HuH-7.5 (cell line): ENCODE measurements at regions not wholly inside any gene's neighbourhood (a gene's known extent, or its start where the extent isn't known, plus 50 kb on each side); places are given as distances from the start of the nearest gene placed in this dataset.
"Not testable (repeated sequence)": the region's sequence is repeated elsewhere in the genome, so short reads cannot be mapped to it uniquely, and the experiment has no call there.

Source experiments
- DNase-seq: peaks from one replicate; pipeline ENCODE4 v3.0.0; 2011; ENCODE audit warnings: low spot score

DNA sequence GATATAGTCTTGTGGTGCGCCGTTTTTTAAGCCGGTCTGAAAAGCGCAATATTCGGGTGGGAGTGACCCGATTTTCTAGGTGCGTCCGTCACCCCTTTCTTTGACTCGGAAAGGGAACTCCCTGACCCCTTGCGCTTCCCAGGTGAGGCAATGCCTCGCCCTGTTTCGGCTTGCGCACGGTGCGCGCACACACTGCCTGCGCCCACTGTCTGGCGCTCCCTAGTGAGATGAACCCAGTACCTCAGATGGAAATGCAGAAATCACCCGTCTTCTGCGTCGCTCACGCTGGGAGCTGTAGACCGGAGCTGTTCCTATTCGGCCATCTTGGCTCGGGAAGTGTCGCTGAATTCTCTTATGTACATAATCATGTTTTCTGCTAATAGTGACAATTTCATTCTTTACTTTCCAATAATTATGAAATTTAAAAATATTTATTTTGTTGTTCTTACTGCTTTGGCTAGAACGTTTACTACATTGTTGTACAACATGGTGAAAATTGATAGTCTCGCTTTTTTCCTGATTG, 61.2 kb upstream of the MINDY3 start:
- DNase-seq: not testable (repeated sequence)

DNA sequence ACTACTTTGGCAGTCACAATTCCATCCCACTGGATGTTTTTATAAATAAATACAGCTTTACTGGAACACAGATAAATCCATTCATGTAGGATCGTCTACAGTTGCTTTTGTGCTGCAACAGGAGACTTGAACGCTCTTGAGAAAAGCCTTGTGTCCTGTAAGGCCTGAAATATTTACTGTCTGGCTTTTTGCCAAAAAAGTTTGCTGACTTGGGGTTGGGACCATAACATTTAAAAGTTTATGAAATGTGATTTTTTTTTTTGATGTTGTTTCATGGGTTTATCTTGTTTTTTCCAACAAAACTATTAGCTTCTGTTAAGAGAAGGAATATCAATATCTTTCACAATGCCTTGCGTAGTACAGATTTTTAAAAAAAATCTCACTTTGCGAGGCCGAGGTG, 71.1 kb upstream of the MINDY3 start:
- no peak for DNase-seq

DNA sequence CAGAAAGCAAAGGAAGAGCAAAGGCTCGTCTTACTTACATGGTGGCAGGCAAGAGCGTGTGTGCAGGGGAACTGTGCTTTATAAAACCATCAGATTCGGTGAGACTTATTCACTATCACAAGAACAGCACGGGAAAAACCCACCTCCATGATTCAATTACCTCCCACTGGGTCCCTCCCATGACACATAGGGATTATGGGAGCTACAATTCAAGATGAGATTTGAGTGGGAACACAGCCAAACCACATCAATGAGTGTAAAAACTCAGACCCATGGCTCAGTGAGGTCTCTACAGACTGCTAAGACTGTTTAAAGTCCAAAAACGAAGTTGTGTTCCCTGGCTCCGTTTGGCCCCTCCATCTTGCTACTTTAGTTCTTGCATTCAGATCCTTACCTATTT, 79.2 kb upstream of the MINDY3 start:
- not testable (repeated sequence) for DNase-seq

DNA sequence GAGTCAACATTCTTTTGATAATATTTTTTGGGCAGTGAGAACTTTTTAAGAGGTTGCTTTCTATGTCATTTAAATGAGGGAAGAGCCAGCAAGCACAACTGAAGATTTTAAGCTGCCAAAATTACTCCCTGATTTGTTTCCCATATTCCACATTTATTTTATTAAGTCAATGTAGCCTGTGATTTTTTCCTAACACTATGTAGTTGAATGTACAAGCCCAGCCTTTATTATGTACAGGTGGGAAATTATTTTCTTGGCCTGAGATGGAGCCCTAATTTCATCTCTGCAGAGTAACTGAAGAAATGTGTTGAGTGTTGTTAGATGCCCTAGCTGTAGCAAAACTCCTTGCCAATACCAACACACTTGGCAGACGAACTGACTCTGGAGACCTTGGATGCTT, 83.1 kb upstream of the MINDY3 start:
- no peak for DNase-seq

DNA sequence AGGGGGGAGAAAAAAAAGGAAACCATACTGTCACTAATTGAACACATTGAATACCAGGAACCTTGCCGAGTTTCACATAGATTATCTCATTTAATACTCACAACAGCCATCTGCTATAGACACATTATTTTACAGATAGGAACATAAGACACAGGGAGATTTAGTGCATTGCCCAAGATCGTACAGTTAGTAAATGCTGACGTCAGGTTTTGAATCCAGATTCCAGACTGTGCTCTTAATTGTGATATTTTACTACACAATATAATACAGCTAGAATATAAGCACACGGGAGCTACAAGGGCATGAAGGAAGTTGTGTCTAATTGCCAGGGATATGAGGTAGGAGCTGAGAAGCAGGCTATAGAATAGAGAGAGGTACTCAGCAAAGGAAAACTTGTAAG, 93.9 kb upstream of the MINDY3 start:
- DNase-seq: no peak

DNA sequence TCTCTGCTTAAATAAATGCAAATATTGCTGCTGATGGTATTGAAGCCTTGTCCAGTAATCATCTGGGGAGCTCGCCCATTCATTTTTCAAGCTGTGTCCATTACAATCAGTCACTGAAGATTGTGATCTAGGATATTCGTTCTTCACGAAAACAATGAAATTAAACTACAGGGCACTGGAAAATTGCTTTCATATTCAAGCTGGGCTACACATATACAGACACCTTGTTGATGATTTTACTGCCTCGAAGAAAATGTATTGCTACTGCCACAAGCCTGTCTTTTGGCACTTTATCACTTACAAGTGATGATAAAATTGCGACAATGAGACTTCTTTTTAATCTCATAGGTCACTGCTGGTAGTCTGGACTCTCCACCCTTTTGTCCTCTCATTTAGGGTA, 100.0 kb upstream of the MINDY3 start:
- DNase-seq: no peak

DNA sequence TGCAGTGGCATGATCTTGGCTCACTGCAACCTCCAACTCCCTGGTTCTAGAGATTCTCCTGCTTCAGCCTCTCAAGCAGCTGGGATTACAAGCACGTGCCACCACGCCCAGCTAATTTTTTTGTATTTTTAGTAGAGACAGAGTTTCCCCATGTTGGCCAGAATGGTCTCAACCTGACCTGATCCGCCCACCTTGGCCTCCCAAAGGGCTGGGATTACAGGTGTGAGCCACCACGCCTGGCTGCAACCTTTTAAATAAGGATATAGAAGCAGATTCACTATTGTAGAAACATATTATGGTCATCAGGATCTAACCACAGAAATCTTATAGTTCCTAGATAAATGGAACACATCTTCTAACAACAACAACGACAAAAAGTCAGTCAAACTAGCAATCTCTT, 112.4 kb upstream of the MINDY3 start:
- not testable (repeated sequence) for DNase-seq

DNA sequence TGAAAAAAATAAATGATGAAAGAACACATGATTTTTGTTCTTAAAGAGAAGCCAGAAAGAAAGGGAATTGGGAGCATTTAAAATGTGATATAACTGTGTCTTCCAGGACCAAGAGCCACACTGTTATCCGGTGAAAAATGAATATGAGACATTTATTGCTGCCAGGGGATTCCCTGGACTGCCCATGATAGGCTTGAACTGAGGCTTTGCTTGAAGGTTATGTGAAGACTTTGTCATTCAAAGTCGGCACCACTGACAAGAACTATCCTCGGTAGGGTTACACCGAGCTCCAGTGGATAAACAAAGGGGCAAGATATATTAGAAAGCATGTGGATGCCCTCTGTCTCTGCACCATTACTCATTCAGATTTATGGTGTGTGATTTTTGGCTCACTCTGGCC, 125.4 kb upstream of the MINDY3 start:
- DNase-seq: no peak

DNA sequence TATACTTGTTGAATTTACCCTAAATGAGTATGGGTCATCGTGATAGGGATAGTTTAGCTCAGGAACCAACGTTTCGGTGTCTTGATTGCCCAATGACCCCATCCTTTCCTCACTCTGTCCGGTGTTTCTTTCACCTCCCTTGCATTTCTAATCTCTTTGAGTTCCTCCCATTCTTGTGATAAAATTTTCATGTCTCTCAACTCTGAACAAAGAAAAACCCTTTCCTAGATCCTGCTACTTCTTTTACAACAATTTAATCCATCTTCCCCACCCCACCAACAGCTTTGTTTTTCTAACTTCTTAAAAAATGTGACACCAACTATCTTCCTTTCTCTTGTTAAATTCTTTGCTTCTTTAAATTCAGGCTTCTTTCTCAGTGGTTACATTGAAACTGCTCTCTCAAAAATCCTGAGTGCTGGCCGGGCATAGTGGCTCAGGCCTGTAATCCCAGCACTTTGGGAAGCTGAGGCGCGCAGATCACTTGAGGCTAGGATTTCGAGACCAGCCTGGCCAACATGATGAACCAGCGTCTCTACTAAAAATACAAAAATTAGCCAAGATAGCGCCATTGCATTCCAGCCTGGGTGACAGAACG, 130.3 kb upstream of the MINDY3 start:
- DNase-seq: no peak

DNA sequence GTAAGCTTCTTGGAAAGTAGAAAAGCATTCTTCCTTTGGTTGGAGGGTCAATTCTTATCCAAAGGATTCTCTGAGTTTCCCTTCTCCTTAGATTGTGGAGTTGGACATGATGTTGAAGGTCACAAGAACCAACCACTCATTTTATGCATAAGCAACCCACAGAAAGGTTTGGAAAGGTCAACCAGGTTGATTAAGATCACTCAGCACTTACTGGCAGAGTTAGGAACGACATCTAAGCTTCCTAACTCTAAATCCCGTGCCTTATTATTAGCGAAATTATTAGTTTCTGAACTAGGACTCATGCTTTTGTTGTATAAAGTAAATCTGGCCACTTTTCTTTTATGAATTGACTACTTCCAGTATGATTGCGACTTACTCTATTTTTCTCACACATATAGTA, 137.0 kb upstream of the MINDY3 start:
- DNase-seq: no peak

DNA sequence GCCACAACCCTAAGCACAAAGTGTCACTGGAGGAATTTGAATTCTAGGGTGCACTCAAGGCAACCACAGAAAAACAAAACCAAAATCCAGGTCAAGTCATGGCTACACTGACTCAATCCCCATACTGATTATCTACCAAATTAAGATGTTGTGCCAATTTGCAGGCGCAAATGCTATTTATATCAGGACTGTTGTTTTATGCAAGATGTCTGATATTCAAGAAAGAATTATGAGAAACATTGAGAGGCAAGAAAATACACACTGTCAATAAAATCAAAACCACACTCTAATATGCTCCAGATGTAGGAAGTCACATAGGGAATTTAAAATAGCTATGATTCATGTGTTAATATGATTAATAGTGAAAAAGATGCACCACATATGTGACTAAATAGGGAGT, 141.3 kb upstream of the MINDY3 start:
- no peak for DNase-seq

DNA sequence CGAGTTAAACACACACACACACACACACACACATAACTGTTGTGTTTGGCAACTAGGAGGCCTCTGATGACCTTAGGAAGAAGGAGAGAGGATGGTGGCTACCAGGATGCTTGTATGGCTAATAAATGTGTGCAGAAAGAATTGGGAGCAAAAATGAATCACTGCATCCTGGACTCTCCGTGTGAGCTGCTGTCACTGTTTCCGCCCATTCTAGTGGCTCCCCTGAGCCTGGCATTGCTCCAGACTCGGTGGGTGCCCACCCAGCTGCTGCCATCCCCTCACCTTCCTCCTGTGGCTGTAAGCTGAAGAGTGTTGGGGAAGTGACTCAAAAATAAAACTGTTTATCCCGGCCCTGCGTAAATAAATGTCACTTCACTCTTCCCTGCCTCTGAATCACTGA, 149.5 kb upstream of the MINDY3 start:
- DNase-seq: no peak

DNA sequence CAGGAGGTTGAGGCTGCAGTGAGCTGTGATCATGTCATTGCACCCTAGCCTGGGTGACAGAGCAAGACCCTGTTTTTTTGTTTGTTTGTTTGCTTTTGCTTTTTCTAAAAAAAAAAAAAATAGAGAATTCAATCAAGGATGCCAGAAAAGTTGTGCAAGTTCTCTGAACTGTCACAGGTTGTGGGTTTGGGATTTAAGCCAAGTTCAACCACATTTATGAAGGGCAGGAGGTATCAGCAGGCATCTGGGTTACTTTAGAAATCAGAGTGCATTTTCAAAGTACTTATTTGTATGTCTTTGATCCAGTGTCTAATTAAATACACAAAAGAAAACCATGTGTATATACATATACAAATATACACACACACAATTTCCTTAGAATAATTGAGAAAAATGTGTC, 151.2 kb upstream of the MINDY3 start:
- no peak for DNase-seq

DNA sequence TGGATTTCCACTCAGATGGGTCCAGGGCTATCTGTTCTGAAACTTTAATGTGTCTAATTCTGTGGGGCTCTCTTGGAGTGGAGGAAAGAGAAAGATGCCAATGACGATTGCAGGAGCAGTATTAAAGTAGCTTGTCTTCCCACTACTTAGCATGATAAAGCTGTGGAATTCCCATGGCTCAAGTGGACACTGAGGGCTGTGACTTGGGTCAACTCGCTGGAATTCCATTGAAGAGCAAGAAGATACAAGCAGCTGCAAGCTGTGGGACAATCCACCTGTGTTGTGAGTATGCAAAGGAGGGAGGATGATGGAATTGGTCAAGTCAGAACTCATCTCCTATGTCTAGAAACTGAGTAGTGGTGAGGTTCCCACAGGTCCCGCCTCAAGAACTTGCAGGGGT, 154.2 kb upstream of the MINDY3 start:
- no peak for DNase-seq

DNA sequence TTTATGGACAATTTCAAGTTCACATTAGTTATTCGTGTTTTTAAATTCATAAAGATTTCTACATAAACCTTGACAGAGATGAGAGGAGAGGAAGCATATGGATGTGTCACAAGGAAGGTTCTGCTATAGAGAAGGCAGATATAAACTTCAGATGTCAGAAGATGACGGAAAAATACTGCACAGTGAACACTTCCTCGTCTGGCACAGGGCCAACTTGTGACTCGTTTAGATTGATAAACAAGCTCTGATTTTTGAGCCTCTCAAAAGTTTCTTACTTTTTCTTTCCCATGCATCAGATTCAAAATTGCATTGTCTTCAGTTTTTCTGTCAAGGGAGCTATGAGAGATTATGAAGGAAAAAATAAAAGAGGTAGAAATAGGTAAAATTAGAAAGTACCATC, 156.4 kb upstream of the MINDY3 start:
- DNase-seq: no peak

DNA sequence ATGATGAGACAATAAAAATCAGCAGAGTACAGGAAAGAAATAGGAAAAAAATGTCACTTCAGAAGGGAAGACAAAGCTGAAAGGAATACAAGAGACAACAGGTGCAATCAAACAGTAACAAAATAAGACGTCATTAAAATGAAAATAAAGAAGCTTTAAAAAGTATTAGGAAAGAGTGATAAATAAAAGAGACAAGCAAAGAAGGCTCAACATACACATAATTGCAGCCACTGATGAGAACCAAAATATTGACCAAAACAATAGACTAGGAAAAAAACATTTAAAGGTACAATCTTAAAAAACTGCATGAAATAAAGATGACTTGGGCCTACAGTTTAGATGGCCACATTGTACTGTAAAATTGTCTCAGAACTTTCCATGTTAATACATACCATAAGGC, 160.5 kb upstream of the MINDY3 start:
- no peak for DNase-seq

DNA sequence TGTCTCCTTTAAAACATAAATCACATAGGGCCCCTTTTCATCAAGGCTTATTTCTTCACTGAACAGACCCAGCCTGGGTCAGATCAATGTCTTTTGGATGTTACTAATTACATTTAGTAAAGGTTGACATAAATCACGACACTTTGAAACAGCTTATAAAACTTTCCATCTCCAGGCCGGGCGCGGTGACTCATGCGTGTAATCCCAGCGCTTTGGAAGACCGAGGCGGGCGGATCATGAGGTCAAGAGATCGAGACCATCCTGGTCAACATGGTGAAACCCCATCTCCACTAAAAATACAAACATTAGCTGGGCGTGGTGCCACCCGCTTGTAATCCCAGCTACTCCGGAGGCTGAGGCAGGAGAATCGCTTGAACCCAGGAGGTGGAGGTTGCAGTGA, 166.5 kb upstream of the MINDY3 start:
- not testable (repeated sequence) for DNase-seq

DNA sequence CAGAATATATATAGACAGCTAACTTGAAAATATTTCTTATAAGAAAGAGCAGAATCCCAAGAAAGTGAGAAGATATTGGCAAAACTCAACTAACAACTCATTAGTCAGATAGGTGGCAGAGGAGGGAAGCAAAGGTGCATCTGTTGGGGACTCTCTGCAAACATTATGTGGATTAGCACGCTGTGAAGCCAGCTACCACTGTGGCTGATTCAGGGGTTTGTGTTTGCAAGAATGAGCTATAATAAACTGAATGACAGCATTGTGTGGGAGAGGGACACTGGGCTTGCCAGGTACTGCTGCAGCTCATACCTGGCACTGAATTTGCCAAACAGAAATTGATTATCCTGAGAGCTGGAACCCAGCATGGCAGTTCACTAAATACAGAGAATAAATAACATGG, 170.3 kb upstream of the MINDY3 start:
- no peak for DNase-seq

DNA sequence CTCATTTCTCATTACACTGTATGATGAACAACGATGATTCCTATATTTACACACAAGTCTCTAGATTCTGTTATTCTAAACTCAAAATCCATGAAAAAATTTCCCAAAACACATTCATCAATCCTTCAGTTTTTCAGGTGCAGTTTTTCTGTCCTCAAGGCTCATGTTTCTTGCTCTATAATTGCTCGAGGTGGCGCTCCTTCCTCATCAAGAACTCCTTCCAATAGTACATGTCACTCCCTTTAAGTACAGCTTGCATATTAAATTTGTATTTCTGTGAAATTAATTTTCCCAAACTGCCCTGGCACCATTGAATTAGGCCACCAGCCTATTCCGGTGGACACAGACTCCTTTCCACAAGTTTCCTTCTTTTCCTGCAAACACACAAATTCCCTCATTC, 188.7 kb upstream of the MINDY3 start:
- no peak for DNase-seq

DNA sequence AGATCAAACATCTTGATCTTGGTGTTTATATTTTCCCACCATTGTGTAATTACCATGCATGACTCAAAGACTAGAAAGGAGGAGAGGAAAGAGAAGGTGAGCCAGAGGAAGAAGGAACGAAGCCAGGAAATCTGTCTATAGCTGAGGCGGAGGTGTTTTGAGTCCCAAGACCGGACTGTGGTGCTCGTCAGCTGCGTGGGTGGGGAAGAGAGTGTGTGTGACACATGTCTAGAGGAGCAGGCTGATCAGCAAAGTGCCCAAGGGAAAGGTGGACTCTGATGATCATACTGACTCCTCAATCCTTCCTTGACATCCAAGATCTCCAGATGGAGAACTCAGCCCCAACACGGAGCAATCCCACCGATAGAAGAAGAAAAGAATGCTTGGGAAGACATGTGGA, 189.5 kb upstream of the MINDY3 start:
- DNase-seq: no peak

DNA sequence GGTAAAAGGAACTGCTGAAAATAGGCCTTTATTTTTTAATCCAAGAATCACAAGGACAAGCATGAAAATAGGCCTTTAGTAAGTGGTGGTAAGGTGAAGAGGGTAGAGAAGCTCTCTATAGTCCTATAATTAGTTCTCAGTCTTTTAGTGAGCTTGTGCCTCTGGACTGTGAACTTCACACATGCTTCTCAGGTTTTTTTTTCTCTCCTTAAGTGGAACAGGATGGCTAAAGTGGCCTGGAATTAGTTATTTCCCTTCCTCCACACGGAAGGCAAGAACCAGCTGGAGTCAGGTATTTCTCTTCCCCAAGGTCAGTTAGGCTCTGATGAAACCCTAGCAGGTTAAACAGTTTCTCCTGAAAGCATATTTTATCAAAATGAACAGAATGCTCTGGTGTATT, 203.0 kb upstream of the MINDY3 start:
- DNase-seq: no peak

DNA sequence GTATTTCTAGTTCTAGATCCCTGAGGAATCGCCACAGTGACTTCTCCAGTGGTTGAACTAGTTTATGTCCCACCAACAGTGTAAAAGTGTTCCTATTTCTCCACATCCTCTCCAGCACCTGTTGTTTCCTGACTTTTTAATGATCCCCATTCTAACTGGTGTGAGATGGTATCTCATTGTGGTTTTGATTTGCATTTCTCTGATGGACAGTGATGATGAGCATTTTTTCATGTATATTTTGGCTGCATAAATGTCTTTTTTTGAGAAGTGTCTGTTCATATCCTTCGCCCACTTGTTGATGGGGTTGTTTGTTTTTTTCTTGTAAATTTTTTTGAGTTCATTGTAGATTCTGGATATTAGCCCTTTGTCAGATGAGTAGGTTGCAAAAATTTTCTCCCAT, 223.2 kb upstream of the MINDY3 start:
- not testable (repeated sequence) for DNase-seq

DNA sequence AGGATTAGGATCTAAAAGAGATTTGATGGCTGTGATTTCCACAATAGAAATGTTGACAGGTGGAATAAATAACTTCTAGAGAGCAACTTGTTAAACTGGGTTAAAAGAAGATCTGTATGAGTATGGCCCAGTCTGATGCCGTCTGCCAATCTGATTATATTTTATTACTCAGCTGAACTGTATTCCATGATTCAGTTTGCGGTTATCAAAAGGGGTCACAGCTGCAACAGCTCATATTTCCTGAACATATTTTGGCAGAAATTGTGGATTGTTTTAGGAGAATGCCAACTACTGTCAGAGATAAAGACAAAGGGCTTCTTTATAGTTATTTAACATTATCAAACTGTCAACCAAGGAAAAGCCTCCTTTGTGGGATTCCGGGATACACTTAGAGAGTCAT, 244.8 kb upstream of the MINDY3 start:
- DNase-seq: no peak

DNA sequence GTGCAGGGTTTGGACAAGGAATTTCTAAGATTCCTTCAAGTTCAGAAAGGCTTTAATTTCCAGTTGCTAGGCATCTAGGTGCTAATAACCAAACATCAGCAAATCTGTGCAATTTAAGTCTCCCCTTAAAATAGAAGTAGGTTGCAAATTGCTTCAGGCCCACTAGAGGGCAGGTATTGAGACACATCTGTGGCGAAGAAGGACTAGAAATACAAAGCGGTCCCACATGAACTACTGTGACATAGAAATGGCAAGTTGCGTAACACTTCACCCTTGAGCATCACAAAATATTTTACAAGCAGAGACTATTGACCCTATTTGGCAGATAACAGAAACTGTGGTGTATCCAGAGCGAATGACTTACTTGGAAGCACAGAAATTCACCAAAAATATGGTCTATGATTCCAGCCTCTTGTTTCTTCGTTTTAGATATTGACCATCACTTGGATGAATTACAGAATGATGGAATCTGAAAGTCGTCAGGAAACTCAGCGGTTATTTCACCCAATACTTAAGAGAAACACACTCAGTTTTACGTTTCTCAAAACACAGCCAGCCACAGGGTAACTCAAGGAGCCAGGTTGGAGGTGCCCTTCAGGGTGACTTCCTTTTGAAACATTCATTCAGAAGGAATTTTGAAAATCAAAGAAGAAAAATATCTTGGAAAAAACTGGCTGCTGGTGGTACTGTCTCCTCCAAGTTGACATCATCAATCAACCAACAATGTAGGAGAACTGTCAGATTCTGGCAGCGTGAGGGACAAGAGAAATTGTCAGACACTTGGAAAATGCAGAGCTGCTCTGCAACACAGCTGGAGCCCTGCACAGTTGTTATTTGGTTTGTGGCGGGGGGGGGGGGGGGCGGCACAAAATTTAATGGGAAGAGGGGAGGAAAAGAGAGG, 256.3 kb upstream of the MINDY3 start:
- DNase-seq: peak; percentile 23
